ENCODE measurements at regions not wholly inside any gene's neighbourhood (a gene's known extent, or its start where the extent isn't known, plus 50 kb on each side); places are given as distances from the start of the nearest gene placed in this dataset.

DNA sequence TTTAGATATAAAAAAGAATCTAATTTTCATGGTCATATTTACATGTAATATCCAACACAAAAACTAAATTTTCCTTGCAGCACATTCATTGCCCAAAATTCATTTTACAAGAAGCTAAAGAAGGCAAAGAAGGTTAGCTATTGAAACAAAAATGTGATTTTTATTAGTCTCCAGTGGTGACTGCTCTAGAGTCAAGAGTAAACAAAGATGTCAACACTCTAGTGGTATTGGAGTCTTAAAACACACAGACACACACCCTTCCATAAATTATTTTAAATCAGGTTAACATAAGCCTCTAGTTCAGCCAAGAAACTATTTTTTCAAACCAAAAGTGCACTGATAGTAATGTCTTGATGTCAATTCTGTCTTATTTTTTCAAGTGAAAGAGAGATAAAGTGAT is 329.2 kb downstream of the ZNF608 start:
- ChIA-PET CTCF (no interaction called here), POLR2A (no interaction called here)
- H3K27ac ChIP-seq (ENCODE audit: low read length in 2 of 2): no peak overlapping the region
- H3K36me3 ChIP-seq (replicated peaks in 1 of 2; ENCODE audit: control extremely low read depth in 1 of 2, control insufficient read depth in 1 of 2, extremely low read depth in 1 of 2, insufficient read depth in 2 of 2, low read length in 1 of 2): no peaks in the 10 kb centered on the region
- no peak overlapping the region for H3K4me3 ChIP-seq (ENCODE audit: control extremely low read depth in 1 of 5, extremely low read depth in 1 of 5, insufficient read depth in 1 of 5, low read depth in 2 of 5, low read length in 4 of 5)
- no peaks in the 10 kb centered on the region for H3K79me2 ChIP-seq (ENCODE audit: control insufficient read depth, insufficient read depth, low read length)
- peaks cover 0 to 4% (median 2%) of the 10 kb centered on the region in 3 donors for H3K9me3 ChIP-seq (ENCODE audit: control extremely low read depth in 1 of 3, control insufficient read depth in 2 of 3, insufficient read depth in 1 of 3, low read length in 2 of 3)
- H3K4me3 Mint-ChIP-seq: no peak overlapping the region
- H3K27me3 ChIP-seq (replicated peaks in 1 of 4; ENCODE audit: control extremely low read depth in 1 of 4, control insufficient read depth in 3 of 4, insufficient read depth in 4 of 4, low read length in 3 of 4): no peaks in the 10 kb centered on the region
- H3K4me2 ChIP-seq (replicated peaks; ENCODE audit: low read depth, low read length, poor library complexity, severe bottlenecking): no peak overlapping the region
- H3K9me3 Mint-ChIP-seq (ENCODE audit: insufficient read depth): peaks cover 6% of the 10 kb centered on the region
- H2AFZ ChIP-seq (ENCODE audit: insufficient read depth, low read depth, low read length, poor library complexity, severe bottlenecking): no peak overlapping the region
- ATAC-seq (ENCODE audit: low read depth): no peak
- peaks cover 23 to 25% of the 10 kb centered on the region in 2 donors for H3K4me1 ChIP-seq (ENCODE audit: control insufficient read depth in 2 of 2, insufficient read depth in 2 of 2, low read length in 2 of 2)
- no peaks in the 10 kb centered on the region for H3K27me3 Mint-ChIP-seq
- H4K20me1 ChIP-seq (ENCODE audit: control insufficient read depth, insufficient read depth, low read length, poor library complexity, severe bottlenecking): no peaks in the 10 kb centered on the region
- no peak for DNase-seq
- peaks cover 30% of the 10 kb centered on the region for H3K4me1 Mint-ChIP-seq
- intact Hi-C loops (cut with micrococcal nuclease): no loop called here
- no peak overlapping the region for H3K27ac Mint-ChIP-seq
- no peak overlapping the region for H3K9ac ChIP-seq (ENCODE audit: low read length)
- no peak for TF ChIP-seq EZH2 (IDR thresholded peaks at IDR 0.05; ENCODE audit: borderline replicate concordance, insufficient read depth, low read depth, low read length, poor library complexity, severe bottlenecking)
- TF ChIP-seq, protein P1, sequence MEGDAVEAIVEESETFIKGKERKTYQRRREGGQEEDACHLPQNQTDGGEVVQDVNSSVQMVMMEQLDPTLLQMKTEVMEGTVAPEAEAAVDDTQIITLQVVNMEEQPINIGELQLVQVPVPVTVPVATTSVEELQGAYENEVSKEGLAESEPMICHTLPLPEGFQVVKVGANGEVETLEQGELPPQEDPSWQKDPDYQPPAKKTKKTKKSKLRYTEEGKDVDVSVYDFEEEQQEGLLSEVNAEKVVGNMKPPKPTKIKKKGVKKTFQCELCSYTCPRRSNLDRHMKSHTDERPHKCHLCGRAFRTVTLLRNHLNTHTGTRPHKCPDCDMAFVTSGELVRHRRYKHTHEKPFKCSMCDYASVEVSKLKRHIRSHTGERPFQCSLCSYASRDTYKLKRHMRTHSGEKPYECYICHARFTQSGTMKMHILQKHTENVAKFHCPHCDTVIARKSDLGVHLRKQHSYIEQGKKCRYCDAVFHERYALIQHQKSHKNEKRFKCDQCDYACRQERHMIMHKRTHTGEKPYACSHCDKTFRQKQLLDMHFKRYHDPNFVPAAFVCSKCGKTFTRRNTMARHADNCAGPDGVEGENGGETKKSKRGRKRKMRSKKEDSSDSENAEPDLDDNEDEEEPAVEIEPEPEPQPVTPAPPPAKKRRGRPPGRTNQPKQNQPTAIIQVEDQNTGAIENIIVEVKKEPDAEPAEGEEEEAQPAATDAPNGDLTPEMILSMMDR (IDR thresholded peaks at IDR 0.05): no peak

- Histone ChIP-seq H2AFZ (ENCODE audit: insufficient read depth, low read depth, low read length, poor library complexity, severe bottlenecking) (no peak overlapping the region), H3K4me2 (replicated peaks; ENCODE audit: low read depth, low read length, poor library complexity, severe bottlenecking) (no peak overlapping the region), H3K4me3 (ENCODE audit: control extremely low read depth in 1 of 5, extremely low read depth in 1 of 5, insufficient read depth in 1 of 5, low read depth in 2 of 5, low read length in 4 of 5) (no peak overlapping the region), H4K20me1 (ENCODE audit: control insufficient read depth, insufficient read depth, low read length, poor library complexity, severe bottlenecking) (no peaks in the 10 kb centered on the region), H3K9me3 (ENCODE audit: control extremely low read depth in 1 of 3, control insufficient read depth in 2 of 3, insufficient read depth in 1 of 3, low read length in 2 of 3) (peaks cover 0 to 7% (median 0%) of the 10 kb centered on the region in 3 donors), H3K36me3 (replicated peaks in 1 of 2; ENCODE audit: control extremely low read depth in 1 of 2, control insufficient read depth in 1 of 2, extremely low read depth in 1 of 2, insufficient read depth in 2 of 2, low read length in 1 of 2) (no peaks in the 10 kb centered on the region), H3K4me1 (ENCODE audit: control insufficient read depth in 2 of 2, insufficient read depth in 2 of 2, low read length in 2 of 2) (peaks cover 24% of the 10 kb centered on the region in 2 donors), H3K9ac (ENCODE audit: low read length) (no peak overlapping the region), H3K27ac (ENCODE audit: low read length in 2 of 2) (no peak overlapping the region), H3K27me3 (replicated peaks in 1 of 4; ENCODE audit: control extremely low read depth in 1 of 4, control insufficient read depth in 3 of 4, insufficient read depth in 4 of 4, low read length in 3 of 4) (no peaks in the 10 kb centered on the region), H3K79me2 (ENCODE audit: control insufficient read depth, insufficient read depth, low read length) (no peaks in the 10 kb centered on the region)
- intact Hi-C loops (cut with micrococcal nuclease): no loop called here
- Mint-ChIP-seq H3K27ac (no peak overlapping the region), H3K9me3 (ENCODE audit: insufficient read depth) (peaks cover 2% of the 10 kb centered on the region), H3K27me3 (no peaks in the 10 kb centered on the region), H3K4me3 (no peak overlapping the region), H3K4me1 (peaks cover 29% of the 10 kb centered on the region)
- POLR2A ChIA-PET: no interaction called here
- CTCF ChIA-PET: no interaction called here
- WGBS (ENCODE audit: insufficient coverage): no CpG with 5 or more reads among the region's 3 CpGs
- TF ChIP-seq EZH2 (IDR thresholded peaks at IDR 0.05; ENCODE audit: borderline replicate concordance, insufficient read depth, low read depth, low read length, poor library complexity, severe bottlenecking): no peak
- TF ChIP-seq, protein P1 (IDR thresholded peaks at IDR 0.05): no peak
- DNase-seq: no peak
- ATAC-seq (ENCODE audit: low read depth): no peak
These were observed 329.8 kb downstream of the ZNF608 start for GRCh38 chr5:124416627-124417026.
